GM21786 (cell line): ENCODE measurements at regions not wholly inside any gene's neighbourhood (a gene's known extent, or its start where the extent isn't known, plus 50 kb on each side); places are given as distances from the start of the nearest gene placed in this dataset.
A peak's percentile ranks its signal among the peaks of the same experiment; 100 is the strongest.
"Not testable (repeated sequence)": the region's sequence is repeated elsewhere in the genome, so short reads cannot be mapped to it uniquely, and the experiment has no call there.

Experiments used
- ATAC-seq: cut with Tn5 transposase; IDR thresholded peaks from one replicate; pipeline ENCODE4 v1.9.1; 2021; ENCODE audit not compliant: unreplicated experiment

DNA sequence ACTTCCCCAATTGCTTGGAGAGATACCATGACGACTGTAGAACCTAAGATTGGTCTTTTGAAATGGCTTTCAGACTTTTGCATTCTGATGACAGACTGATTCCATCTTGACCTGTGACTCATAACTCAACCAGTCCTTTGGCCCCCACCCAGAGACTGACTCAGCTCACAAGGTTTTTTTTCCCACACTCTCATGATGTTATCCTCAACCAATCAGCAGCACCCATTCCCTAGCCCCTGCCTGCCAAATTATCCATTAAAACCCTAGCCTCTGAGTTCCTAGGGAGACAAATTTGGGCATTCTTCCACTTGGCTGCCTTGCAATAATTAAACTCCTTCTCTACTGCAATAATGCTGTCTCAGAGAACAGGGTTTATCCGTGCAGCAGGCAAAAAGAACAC lies 1263.3 kb upstream of the CDH9 start:
- no peak for ATAC-seq

DNA sequence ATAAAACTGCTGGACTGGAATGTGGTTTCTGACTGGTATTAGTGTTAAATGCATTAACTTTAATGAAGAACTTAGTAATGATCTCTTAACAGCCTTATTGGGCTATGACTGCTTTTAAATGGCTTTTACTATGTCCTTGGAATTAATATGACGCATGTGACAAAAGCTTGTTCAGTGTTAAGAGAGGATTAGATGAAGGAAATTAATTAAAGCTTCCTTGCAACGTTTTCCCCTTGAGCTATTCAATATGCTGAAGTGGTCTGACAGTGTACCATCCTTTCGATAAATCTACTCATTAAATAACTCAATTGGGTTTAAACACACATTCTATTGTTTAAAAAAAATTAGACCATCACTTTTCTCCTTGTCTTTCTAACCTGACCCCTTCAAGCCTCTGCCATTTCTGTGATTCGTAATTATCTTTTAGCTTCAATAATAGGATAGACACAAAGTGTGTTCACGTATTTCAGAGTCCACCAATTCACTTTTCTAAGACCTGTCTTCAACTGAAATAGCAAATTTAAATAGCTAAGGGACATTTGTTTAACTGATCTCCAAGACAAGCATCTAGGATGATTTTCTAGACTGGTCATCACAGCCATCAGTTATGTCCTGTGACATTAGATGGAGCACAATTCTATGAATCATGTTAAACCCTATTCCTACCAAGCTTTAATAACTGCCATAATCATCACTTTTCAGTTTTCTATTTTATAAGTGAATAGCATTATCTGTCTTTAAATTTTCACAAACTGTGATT lies 1258.0 kb upstream of the CDH9 start:
- ATAC-seq = no peak

DNA sequence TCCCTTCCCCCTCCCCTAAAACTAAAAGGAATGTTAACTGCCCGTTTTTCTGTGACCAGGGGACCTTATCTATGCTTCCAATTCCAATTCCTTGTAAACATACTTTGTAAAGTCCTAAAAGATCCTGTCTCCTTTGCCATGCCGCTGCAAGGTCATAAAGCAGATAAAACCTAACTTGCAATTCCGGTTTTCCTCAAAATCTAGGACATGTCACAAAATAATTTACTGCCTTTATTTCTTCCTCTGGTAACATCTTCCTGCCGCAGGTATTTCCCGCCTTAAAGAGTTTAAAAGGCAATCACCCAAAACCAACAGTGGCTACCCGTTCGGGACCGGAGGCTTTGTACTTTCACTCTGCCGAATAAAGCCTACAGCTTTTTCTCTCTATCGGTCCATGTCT lies 1248.6 kb upstream of the CDH9 start:
- ATAC-seq = not testable (repeated sequence)

DNA sequence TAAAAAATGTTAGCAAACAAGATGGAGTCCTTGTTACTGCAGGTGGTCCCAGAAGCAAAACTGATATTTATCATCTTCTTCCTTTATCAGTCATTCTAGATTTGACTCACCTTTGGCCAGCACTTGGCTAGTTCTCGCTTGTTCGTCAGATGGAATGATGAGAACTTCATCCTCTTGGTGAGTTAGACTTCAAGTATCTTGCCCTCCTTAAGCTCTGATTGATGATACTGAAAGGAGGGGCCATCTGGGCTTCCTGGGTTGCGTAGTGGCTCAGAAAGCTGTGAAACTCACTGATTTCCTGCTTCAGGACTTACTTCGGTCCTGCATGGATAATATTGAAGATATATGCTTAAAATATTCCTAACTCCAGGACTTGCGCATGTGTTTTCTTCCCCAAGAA lies 1248.2 kb upstream of the CDH9 start:
- no peak for ATAC-seq

DNA sequence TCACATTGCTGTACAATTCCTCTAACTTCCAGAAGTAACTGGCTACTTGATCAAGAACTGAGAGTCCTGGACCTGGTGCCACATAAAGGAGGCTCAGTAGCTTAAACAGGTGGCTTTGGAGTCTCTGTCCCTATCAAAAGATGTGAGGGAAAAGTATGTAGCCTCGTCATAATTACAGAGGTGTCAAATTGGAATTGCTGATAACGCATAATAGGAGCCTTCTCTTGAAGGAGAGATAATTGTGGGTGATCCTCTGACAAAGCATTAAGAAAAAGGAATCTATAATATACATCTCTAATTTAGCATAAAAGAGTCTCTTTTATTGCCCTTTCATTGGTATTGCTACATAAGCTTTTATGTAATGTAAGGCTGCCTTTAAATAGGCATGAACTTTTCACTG lies 1246.4 kb upstream of the CDH9 start:
- no peak for ATAC-seq

DNA sequence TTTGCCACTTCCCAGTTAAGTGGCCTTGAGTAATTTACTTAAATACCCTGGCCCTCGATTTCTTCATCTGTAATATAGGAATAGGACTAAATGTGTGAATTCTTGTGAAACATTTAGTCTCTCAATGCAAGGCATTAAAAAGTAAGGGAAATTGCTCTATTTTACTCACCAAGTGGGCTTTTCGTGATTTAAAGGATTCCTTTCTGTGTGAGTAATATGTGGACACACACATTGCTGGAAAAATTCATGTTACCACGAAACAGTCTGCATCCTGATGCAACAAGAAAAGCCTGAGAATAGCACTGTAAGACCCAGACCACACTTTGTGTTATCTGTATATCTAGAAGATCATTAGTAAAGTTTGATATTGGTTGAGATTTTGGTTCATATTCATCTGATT lies 1243.0 kb upstream of the CDH9 start:
- no peak for ATAC-seq

DNA sequence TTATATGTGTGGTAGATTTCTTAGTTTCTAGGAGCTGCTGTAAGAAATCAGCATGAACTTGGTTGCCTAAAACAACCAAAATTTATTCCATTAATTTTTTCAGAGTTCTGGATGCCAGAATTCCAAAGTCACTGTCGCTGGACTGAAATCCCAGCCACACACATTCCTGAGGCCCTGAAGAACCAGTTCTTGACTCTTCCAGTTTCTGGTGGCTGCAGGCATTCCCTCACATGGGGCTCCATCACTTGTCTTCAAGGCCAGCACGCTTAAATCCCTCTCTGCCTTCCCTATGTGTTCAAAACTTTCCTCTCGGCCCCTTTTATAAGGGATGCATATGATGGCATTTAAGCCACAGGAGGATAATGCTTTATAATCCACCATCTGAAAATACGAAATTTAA lies 1237.5 kb upstream of the CDH9 start:
- no peak for ATAC-seq

DNA sequence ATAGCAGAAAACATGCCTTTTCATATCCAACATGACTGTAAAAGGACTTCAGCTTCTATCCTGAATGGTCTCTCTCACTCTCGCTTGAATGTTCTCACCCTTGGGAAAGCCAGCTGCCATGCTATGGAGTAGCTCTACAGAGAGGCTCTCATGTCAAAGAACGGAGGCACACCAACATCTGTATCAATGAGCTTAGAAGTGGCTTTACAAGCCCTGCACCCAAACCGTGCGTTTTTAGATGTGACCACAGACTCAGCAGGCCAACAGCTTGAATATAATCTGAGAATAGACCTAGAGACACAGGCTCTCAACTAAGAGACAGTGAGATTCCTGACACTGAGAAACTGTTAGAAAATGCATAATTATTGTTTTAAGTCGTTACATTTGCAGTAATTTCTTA lies 1231.6 kb upstream of the CDH9 start:
- no peak for ATAC-seq

DNA sequence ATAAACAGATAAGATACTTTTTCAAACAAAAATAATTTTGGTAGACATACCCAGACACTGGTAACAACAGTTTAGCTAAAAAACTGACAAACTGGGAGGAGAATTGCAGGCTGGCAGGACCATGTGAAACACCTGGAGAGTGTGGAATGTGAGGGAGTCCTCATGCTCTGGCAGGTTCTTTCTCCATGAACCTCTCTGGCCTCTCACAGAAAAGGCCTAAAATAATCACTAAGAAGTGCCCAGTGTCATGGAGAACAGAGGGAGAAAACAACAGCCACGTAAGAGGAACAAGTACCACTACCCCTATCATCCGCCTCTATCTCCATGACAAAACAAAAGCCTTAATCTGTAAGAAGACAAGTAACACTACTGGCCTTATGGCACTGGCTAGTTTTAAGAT lies 1227.5 kb upstream of the CDH9 start:
- no peak for ATAC-seq

DNA sequence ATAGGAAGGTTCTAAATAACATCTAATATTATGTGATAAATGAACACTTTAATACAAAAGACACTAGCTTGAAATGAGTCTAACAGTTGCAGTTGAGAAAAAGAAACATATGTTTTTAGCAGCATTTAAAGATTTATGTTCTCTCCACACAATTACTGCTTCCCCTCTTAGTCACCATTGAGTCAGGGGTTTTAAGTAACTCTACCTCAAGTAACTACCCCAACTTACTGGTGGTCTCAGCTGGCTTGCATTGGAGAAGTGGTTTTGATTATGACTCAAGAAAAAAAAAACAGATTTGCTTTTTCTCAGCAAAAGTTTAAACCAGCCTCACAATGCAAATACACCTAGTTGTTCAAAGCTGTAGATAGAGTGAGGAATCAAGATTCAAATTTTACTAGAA lies 1216.5 kb upstream of the CDH9 start:
- no peak for ATAC-seq

DNA sequence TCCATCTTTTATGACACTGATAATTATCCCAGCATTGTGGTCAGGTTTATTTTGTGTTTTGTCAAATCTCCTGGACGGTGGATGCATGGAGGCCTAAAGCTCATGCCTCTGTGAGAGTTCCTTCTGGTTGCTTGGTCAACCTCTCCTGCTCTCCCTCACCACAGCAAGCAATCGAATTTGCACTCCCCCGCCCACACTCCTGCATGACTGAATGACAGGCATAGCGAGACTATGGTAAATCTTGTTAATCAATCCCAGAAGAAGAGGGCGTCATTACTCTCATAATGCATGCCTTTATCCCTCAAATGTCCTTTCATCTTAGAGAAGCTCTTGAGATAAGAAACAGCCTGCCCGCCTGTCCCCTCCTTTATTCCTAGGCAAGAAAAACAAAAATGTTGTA lies 1215.0 kb upstream of the CDH9 start:
- no peak for ATAC-seq

DNA sequence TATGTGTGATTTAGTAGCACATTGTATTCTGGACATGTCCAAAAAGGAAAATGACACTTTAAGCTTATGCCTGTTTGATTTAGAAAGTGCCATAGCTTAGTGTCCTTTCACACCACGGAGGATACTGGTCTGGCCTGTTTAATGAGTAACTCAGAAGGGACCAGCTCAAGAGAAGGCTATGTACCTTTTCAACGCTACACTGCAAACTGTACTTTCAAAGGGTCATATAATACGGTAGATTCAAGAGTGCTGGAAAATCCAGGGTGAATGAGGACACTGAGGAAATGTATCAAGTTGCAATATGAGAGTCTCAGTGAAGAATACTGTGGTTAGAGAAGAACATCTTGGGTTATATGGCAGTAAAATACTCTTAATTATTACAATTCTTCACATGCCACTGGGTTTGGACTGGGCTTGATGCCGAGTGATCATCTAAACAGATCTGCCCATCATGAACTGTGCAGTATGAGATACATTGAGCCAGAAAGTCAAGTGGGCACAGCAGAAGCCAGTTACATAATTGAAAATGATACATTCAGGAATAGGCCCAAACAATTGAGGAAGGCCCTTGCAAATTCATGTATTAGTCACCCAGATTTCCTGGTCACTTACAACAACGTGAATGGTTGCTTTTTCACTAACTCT lies 1211.5 kb upstream of the CDH9 start:
- no peak for ATAC-seq

DNA sequence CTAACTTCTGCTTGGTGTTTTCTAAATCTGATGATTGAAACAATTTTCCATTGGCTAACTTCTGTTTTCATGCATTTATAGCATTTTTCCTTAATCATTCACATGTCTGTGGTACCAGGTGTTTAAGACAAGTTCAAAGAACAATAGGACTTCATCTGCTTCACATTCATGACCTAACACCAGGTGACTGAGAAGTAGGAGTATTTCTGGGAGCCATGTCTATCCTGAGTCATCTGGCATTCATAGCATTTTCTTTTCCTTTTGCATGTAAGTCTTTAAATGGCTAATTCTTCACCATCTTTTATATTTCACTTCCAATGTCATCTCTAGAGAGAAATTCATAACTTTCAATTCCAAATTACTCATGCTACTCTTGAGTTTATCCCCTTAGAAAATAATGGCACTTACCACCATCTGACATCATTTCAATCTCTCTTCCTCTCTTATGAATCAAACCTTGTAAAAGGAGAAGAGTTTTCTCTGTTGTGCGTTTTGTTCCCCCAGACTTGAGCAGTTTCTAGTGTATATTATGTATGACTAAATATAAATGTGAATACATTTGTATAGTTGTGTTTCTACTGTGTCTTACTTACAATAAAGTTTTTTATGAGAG lies 1196.1 kb upstream of the CDH9 start:
- ATAC-seq = no peak

DNA sequence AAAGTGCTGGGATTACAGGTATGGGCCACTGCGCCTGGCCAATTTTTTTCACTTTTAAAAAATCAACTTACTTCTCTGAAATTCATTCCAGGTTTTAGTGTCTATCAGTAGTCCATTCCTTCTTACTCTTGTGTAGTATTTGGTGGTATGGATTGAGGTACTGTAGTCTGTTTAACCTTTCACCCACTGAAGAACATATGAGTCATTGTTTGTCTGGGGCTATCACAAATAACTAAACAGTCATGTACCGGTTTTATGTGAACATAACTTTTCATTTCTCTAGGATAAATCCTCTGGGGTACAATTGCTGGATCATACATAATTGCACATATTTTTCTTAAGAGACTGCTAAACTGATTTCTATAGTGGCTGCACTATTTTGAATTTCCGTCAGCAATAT lies 1188.0 kb upstream of the CDH9 start:
- ATAC-seq = no peak

DNA sequence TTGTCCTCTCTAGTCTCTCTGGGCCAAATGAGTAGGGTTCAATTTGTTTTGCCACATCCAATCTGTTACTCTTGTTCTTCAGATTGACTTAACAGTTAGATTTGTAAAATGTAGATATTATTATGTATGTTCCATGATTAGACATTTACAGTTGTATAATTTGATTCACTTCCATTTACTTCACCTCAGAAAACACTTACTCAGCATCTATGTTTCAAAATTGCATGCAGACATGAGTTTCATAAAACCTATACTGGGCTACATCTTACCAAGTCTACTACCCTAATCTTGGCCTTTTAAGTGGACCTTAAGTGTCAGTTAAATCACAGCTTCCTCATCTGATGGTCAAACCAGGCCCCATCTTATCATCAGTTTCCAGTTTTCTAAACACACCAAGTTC lies 1181.2 kb upstream of the CDH9 start:
- no peak for ATAC-seq

DNA sequence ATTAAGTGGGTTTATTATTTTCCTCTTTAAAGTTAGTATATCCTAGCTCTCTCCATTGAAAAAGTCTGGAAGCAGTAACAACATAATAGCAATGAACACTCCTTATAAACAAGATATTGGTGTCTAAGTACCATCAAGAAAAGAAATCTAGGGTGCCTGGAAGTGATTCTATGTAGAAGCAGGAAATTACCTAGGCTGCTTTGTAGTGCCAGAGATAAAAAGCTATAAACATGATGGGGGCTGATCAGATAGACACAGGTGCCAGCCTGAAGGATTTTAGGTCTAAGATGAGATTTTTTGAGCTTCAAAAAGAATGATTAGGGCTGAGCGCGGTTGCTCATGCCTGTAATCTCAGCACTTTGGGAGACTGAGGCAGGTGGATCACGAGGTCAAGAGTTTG lies 1179.3 kb upstream of the CDH9 start:
- no peak for ATAC-seq

DNA sequence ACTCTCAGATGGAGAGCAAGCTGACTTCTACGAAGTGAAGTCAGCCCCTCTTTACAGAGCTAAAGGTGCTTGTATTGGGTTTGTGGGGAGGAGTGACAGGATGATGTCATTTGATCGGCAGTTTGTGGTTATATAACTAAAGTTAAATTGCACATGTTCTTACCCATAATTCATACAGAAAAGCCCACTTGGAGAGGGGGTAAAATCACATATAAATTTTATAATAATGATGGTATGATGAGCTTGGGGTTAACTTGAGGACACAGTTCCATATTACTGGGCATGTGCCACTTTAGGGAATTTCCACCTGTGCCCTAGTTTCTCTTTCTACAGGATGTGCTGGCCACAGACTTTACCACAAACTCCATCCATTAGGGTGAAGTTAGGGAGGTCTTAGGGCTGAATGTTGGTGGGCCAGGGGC lies 1178.6 kb upstream of the CDH9 start:
- ATAC-seq = peak; percentile 55

DNA sequence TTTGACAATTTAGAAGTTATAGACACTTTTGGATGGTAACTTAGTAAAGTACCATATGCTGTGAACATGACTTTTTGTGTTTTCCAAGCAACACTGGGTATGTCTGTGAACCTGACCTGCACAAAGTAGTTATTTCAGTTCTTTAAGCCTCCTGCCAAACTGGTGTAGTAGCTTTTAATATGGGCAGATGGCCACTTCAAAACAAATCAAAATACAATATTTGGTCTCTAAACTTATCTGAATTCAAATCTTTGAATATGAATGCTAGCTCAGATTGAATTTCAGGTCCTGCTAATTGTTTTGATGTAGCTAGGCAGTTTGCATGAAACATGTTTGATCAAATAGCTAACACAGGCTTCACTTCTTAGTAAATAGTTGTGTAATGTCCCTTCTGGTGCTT lies 1176.7 kb upstream of the CDH9 start:
- ATAC-seq = no peak

DNA sequence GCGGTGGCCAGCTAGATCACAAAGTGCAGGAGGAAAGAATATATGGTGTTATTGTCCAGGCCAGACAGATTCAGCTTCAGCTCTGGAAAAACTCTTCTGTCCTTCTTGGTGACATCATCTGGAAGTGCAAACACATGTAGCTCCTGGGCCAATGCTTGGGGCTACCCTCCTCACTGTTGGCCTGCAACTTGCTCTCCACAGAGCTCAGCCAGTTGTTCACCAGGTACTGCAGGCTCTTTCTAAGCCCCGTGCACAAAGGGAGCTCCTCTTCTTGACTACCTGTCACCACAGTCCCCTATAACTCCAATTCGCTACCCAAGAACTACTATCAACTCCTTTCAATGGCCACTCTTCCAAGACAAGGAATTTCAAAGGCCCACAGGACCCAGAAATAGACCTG lies 1175.9 kb upstream of the CDH9 start:
- no peak for ATAC-seq

DNA sequence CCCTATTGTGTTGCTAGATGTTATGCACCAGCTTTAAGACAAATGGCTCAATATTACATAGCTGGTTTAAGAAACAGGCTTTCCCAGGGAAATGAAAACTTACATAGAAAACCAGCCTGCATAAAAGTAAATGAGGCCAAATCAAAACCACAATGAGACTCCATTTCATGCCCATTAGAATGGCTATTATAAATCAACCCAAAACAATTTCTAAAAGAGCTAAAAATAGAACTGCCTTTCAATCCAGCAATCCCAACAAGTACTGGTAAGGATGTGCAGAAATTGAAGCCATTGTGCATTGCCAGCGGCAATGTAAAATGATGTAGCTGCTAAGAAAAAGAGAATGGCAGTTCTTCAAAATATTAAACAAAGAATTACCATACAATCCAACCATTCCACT lies 1170.0 kb upstream of the CDH9 start:
- no peak for ATAC-seq

DNA sequence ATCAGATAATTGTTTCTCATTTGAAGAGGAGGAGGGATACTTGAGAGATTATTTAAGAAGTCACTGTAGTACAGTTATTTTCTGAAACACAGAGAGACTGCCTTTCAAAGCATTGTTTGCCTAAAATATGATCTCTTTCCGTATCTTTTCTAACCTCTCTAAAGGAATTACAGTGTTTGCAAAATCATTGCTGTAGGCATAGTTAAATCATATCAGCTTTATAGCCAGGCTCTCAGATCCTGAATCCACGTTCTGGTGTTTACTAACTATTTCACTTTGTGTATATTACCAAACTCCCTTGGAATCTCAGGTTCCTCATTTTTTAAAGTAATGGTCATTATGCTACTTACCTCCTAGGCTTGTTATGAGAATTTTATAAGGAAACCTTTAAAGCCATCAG lies 1151.6 kb upstream of the CDH9 start:
- ATAC-seq = no peak

DNA sequence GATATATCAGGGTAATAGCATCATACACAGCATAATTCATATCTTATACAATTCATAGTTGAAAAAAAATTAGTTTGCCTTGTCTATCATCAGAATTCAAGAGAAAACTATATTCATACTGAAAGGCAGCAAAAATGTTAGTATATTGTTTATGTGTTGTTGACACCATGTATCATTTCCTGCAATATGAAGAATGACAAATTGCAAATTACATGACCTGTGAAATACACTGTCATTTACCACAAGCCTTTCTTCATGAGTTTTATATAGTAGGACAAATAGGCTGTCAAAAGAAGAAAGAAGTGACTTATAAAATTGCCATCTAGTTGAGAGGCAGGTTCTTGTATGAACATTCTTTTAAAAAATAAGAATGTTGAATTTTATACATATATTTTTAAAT lies 1136.3 kb upstream of the CDH9 start:
- no peak for ATAC-seq

DNA sequence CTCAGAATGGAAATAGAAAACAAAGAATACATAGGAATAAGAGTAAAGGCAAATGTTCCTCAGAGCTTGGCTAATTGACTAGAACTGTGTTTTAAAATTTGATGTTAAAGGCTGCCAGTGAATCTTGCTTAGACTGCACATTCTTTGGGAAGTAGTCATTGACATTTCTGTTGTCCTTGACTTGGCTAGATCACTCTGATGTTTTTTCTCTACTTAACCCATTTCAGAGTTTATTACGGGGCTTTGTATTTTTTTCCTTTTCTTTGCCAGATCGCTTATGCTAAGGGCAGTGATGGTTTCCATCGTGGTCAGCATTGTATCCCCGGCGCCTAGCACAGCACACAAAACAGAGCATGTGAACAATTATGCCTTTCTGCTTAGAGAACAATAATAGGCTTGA lies 1126.7 kb upstream of the CDH9 start:
- no peak for ATAC-seq
